Mesendoderm (in vitro differentiated cells): ENCODE measurements at regions not wholly inside any gene's neighbourhood (a gene's known extent, or its start where the extent isn't known, plus 50 kb on each side); places are given as distances from the start of the nearest gene placed in this dataset.
A peak's percentile ranks its signal among the peaks of the same experiment; 100 is the strongest.

Experiments used
- DNase-seq: peaks from one replicate; pipeline ENCODE4 v3.0.0; 2013
- H2AK5ac ChIP-seq: 2 replicates; pipeline ENCODE4 v1.6.1; 2013; ENCODE audit warnings: low read length, inconsistent platforms
- H2BK120ac ChIP-seq: 2 replicates; pipeline ENCODE4 v1.6.1; 2013; ENCODE audit warnings: low read depth, mild to moderate bottlenecking, low read length, moderate library complexity, mixed read lengths
- H2BK15ac ChIP-seq: replicated peaks from 2 replicates; pipeline ENCODE4 v1.6.1; 2013; ENCODE audit warnings: low read depth, mild to moderate bottlenecking, moderate library complexity
- H2BK5ac ChIP-seq: 2 replicates; pipeline ENCODE4 v1.6.1; 2013; ENCODE audit warnings: low read length, inconsistent platforms
- H3K18ac ChIP-seq: 2 replicates; pipeline ENCODE4 v1.6.1; 2013; ENCODE audit warnings: mild to moderate bottlenecking, low read length, mixed read lengths
- H3K23ac ChIP-seq: one replicate; pipeline ENCODE4 v1.6.1; 2013; ENCODE audit warnings: low read length
- H3K27ac ChIP-seq: 2 replicates; pipeline ENCODE4 v1.5.1; 2013; ENCODE audit warnings: low read depth, mild to moderate bottlenecking, inconsistent platforms, low read length, moderate library complexity
- H3K27me3 ChIP-seq: 2 replicates; pipeline ENCODE4 v1.6.1; 2013; ENCODE audit warnings: low read length, control low read depth, mild to moderate bottlenecking, inconsistent platforms; ENCODE audit not compliant: insufficient read depth, poor library complexity
- H3K36me3 ChIP-seq: 2 replicates; pipeline ENCODE4 v1.6.1; 2013; ENCODE audit warnings: low read length, inconsistent platforms; ENCODE audit not compliant: control insufficient read depth, insufficient read depth
- H3K4ac ChIP-seq: one replicate; pipeline ENCODE4 v1.6.1; 2013; ENCODE audit warnings: low read depth, mild to moderate bottlenecking, low read length, moderate library complexity
- H3K4me1 ChIP-seq: 2 replicates; pipeline ENCODE4 v1.6.1; 2013; ENCODE audit warnings: low read depth, low read length, inconsistent platforms; ENCODE audit not compliant: control insufficient read depth
- H3K4me2 ChIP-seq: 2 replicates; pipeline ENCODE4 v1.6.1; 2013; ENCODE audit warnings: low read length
- H3K4me3 ChIP-seq: 2 replicates; pipeline ENCODE4 v1.5.1; 2013; ENCODE audit warnings: mild to moderate bottlenecking, low read length
- H3K56ac ChIP-seq: one replicate; pipeline ENCODE4 v1.6.1; 2013; ENCODE audit warnings: low read length
- H3K79me1 ChIP-seq: 2 replicates; pipeline ENCODE4 v1.6.1; 2013; ENCODE audit warnings: low read length, inconsistent platforms
- H3K79me2 ChIP-seq: 2 replicates; pipeline ENCODE4 v1.6.1; 2013; ENCODE audit warnings: mild to moderate bottlenecking, low read length; ENCODE audit not compliant: control insufficient read depth, insufficient read depth
- H3K9ac ChIP-seq: 2 replicates; pipeline ENCODE4 v1.6.1; 2013; ENCODE audit warnings: low read length, inconsistent platforms
- H4K5ac ChIP-seq: one replicate; pipeline ENCODE4 v1.6.1; 2013; ENCODE audit warnings: low read length
- H4K8ac ChIP-seq: one replicate; pipeline ENCODE4 v1.6.1; 2013; ENCODE audit warnings: low read depth, mild to moderate bottlenecking, control low read depth, low read length, moderate library complexity
- WGBS: extraction: QIAGEN DNeasy Blood & Tissue Kit; methylation state at CpG from one replicate; pipeline ENCODE4 v1.1.7; 2013; ENCODE audit warnings: low lambda C conversion rate, missing lambda C conversion rate; ENCODE audit not compliant: insufficient coverage; ENCODE audit errors: extremely low coverage; 5-methylcytosine and 5-hydroxymethylcytosine counted together

DNA sequence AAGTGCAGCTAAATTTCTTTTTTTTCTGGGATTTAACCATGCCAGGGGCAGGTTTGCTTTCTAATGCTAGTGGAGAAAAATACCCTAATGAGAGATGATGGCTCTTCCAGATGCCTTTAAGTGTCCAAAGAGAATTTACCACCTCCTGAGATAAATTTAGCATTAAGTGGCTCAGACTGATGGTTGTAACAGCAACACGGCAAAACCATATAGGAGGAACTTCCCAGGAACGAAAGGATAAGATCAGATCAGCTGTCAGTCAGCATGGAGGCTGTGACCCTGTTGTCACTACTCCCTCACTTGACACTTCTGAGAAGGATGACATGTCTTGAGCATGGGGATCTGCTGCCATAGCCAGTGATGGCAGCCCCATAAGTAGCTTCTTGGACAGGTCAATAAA is 860.0 kb downstream of the QKI start:
- H3K4me2 ChIP-seq = no peak overlapping the region
- no peak overlapping the region for H2BK5ac ChIP-seq
- no peak overlapping the region for H2BK120ac ChIP-seq
- no peak overlapping the region for H3K56ac ChIP-seq
- H3K27me3 ChIP-seq = no peaks in the 10 kb centered on the region
- H3K4me3 ChIP-seq = no peak overlapping the region
- no peaks in the 10 kb centered on the region for H3K4me1 ChIP-seq
- H4K5ac ChIP-seq = no peak overlapping the region
- H2AK5ac ChIP-seq = no peak overlapping the region
- H3K36me3 ChIP-seq = no peaks in the 10 kb centered on the region
- no CpG with 5 or more reads among the region's 2 CpGs for WGBS
- no peaks in the 10 kb centered on the region for H3K79me2 ChIP-seq
- H3K9ac ChIP-seq = no peak overlapping the region
- H3K18ac ChIP-seq = no peak overlapping the region
- H2BK15ac ChIP-seq = no peak overlapping the region
- H3K79me1 ChIP-seq = no peaks in the 10 kb centered on the region
- no peak overlapping the region for H3K27ac ChIP-seq
- no peak overlapping the region for H3K4ac ChIP-seq
- H4K8ac ChIP-seq = no peak overlapping the region
- no peak overlapping the region for H3K23ac ChIP-seq
- no peak for DNase-seq

DNA sequence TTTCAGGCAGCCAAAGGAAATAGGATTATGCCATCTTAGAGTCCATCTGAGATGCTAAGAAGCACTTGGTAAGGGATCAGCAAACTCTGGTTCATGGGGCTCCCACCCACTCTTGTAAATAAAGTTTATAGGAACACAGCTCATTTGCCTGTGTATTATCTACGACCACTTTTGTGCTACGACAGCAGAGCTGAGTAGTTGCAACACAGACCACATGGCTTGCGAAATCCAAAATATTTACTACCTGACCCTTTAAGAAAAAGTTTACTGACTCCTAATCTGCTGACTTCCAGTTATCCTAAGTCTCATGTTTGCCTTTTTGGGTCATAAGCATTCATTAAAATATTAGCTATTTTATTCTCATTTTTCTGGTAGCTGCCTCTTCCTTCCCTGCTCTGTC is 859.0 kb downstream of the QKI start:
- Histone ChIP-seq H3K18ac (no peak overlapping the region), H3K4ac (no peak overlapping the region), H3K79me2 (no peaks in the 10 kb centered on the region), H2BK5ac (no peak overlapping the region), H2AK5ac (no peak overlapping the region), H2BK120ac (no peak overlapping the region), H3K27me3 (no peaks in the 10 kb centered on the region), H3K4me3 (no peak overlapping the region), H3K56ac (no peak overlapping the region), H2BK15ac (no peak overlapping the region), H4K8ac (no peak overlapping the region), H3K79me1 (no peaks in the 10 kb centered on the region), H3K4me1 (no peaks in the 10 kb centered on the region), H3K27ac (no peak overlapping the region), H3K36me3 (no peaks in the 10 kb centered on the region), H4K5ac (no peak overlapping the region), H3K23ac (no peak overlapping the region), H3K4me2 (no peak overlapping the region), H3K9ac (no peak overlapping the region)
- no peak for DNase-seq
- WGBS = no CpG with 5 or more reads among the region's 3 CpGs

DNA sequence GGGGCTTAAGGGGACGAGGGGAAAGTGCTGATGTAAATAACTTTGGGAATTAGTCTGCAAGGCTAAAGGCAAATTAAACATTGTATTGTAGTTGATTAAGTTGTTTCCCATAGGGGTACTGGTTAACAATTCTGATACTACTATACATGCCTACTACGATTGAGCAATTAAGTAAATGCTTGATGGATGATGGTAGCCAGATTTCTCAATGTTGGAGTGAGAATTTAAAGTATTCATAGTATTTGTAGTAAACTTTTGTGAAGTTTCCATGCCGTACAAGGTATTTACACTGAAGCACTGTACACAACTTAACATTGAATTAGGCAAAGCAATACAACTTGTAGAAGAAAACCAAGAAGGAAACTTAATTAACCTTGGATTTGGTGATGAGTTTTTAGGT is 852.3 kb downstream of the QKI start:
- Histone ChIP-seq H3K4me3 (no peak overlapping the region), H4K5ac (no peak overlapping the region), H3K18ac (no peak overlapping the region), H3K9ac (no peak overlapping the region), H3K4me1 (no peaks in the 10 kb centered on the region), H3K27ac (no peak overlapping the region), H2AK5ac (no peak overlapping the region), H2BK5ac (no peak overlapping the region), H3K27me3 (no peaks in the 10 kb centered on the region), H2BK120ac (no peak overlapping the region), H3K79me2 (no peaks in the 10 kb centered on the region), H3K23ac (no peak overlapping the region), H3K56ac (no peak overlapping the region), H3K4ac (no peak overlapping the region), H3K4me2 (no peak overlapping the region), H4K8ac (no peak overlapping the region), H3K79me1 (no peaks in the 10 kb centered on the region), H2BK15ac (no peak overlapping the region), H3K36me3 (no peaks in the 10 kb centered on the region)
- DNase-seq = no peak
- WGBS = no CpG with 5 or more reads among the region's 3 CpGs

DNA sequence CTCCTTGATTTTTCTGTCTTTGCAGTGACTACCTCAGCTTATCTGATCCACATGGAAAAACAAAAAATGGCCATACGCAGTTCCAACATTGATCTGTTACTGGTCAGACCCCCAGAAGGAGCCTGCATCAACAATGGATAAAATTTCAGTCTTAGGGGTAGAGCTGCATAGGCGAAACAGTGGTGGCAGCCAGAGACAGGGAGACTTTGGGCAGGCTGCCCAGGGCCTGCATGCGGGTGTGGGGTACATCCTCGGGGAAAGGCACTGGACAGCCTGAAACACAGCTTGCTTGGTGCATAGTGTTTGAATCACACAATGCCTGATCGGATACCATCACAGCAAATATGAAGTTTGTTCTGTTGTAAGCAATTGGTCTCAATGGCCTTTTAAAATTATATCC is 847.8 kb downstream of the QKI start:
- no peak overlapping the region for H2BK120ac ChIP-seq
- no peaks in the 10 kb centered on the region for H3K4me1 ChIP-seq
- no peak overlapping the region for H4K8ac ChIP-seq
- no peak overlapping the region for H3K9ac ChIP-seq
- no peaks in the 10 kb centered on the region for H3K27me3 ChIP-seq
- WGBS = no CpG with 5 or more reads among the region's 5 CpGs
- H4K5ac ChIP-seq = no peak overlapping the region
- no peaks in the 10 kb centered on the region for H3K79me2 ChIP-seq
- no peak overlapping the region for H3K56ac ChIP-seq
- H3K4ac ChIP-seq = no peak overlapping the region
- H3K27ac ChIP-seq = no peak overlapping the region
- no peak overlapping the region for H3K18ac ChIP-seq
- H2BK5ac ChIP-seq = no peak overlapping the region
- H3K4me3 ChIP-seq = no peak overlapping the region
- no peak for DNase-seq
- no peak overlapping the region for H2BK15ac ChIP-seq
- no peaks in the 10 kb centered on the region for H3K79me1 ChIP-seq
- no peaks in the 10 kb centered on the region for H3K36me3 ChIP-seq
- no peak overlapping the region for H2AK5ac ChIP-seq
- no peak overlapping the region for H3K4me2 ChIP-seq
- no peak overlapping the region for H3K23ac ChIP-seq

DNA sequence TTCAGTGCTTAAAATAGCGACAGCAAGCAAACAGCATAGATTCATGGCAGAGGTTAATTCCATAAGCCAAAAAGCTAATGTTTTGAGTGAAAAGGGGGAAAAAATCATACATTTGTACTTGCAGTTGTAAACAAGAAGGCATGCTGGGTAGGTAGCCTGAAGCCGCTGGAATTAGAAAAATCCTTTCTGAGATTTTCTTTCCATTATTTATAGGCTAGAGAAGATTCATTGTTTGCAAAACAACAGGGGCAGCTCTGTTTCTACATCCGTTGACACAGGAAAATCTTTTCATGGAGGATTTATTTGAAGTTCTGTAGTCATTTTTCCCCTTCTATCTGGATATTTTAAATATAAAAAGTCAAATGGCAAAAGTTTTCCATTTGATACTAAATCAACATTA is 843.9 kb downstream of the QKI start:
- no peak overlapping the region for H2BK120ac ChIP-seq
- no peak overlapping the region for H3K4me3 ChIP-seq
- no peak overlapping the region for H2BK15ac ChIP-seq
- H3K27ac ChIP-seq = no peak overlapping the region
- no peak overlapping the region for H2BK5ac ChIP-seq
- DNase-seq = no peak
- H3K56ac ChIP-seq = no peak overlapping the region
- H3K79me2 ChIP-seq = no peaks in the 10 kb centered on the region
- H3K9ac ChIP-seq = no peak overlapping the region
- H3K23ac ChIP-seq = no peak overlapping the region
- H3K4me2 ChIP-seq = no peak overlapping the region
- no CpG with 5 or more reads among the region's 3 CpGs for WGBS
- no peak overlapping the region for H4K8ac ChIP-seq
- H3K4me1 ChIP-seq = no peaks in the 10 kb centered on the region
- H3K27me3 ChIP-seq = no peaks in the 10 kb centered on the region
- H2AK5ac ChIP-seq = no peak overlapping the region
- H3K4ac ChIP-seq = no peak overlapping the region
- no peaks in the 10 kb centered on the region for H3K79me1 ChIP-seq
- H4K5ac ChIP-seq = no peak overlapping the region
- H3K36me3 ChIP-seq = no peaks in the 10 kb centered on the region
- H3K18ac ChIP-seq = no peak overlapping the region

DNA sequence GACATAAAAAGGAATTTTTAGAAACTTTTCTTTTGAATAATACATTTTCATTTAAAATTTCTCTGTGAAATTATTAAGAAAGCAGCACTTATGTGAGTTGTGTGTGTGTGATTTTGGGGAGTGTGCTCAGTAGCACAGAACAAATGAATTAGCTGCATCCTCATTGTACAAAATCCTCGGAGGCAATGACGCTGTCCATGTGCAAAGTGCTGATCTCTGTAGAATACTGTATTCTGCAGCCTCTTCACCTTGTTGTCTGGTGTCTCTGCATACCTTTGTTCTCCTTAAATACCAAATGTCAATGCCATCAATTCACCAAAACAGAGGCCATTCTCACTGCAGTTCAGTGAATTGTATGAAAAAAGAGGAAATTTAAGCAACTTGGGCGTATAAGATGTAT is 838.4 kb downstream of the QKI start:
- H2BK5ac ChIP-seq = no peak overlapping the region
- peak; percentile 21 for DNase-seq
- no peak overlapping the region for H3K23ac ChIP-seq
- no peaks in the 10 kb centered on the region for H3K36me3 ChIP-seq
- H3K4ac ChIP-seq = no peak overlapping the region
- H3K56ac ChIP-seq = no peak overlapping the region
- H3K27me3 ChIP-seq = no peaks in the 10 kb centered on the region
- WGBS = no CpG with 5 or more reads among the region's 3 CpGs
- no peak overlapping the region for H3K18ac ChIP-seq
- no peak overlapping the region for H3K4me3 ChIP-seq
- H3K79me1 ChIP-seq = no peaks in the 10 kb centered on the region
- H3K4me2 ChIP-seq = no peak overlapping the region
- H4K8ac ChIP-seq = no peak overlapping the region
- no peak overlapping the region for H4K5ac ChIP-seq
- no peaks in the 10 kb centered on the region for H3K79me2 ChIP-seq
- no peaks in the 10 kb centered on the region for H3K4me1 ChIP-seq
- no peak overlapping the region for H2AK5ac ChIP-seq
- H2BK120ac ChIP-seq = no peak overlapping the region
- no peak overlapping the region for H3K27ac ChIP-seq
- H3K9ac ChIP-seq = no peak overlapping the region
- H2BK15ac ChIP-seq = no peak overlapping the region
